Liver (tissue), 8 donors: ENCODE measurements at regions not wholly inside any gene's neighbourhood (a gene's known extent, or its start where the extent isn't known, plus 50 kb on each side); places are given as distances from the start of the nearest gene placed in this dataset.

Source experiments
- DNase-seq: peaks from one replicate; pipeline ENCODE4 v3.0.0-alpha.2; 2017; ENCODE audit warnings: low spot score
- H3K27ac ChIP-seq, 2 donors: one replicate each; pipeline ENCODE4 v1.7.0; 2013; ENCODE audit warnings: inconsistent platforms in 2 of 2, low read length in 2 of 2, control low read depth in 1 of 2, low read depth in 1 of 2, mild to moderate bottlenecking in 1 of 2
- H3K27me3 ChIP-seq, 4 donors: one replicate each; pipeline versions ENCODE4 v1.6.1 to v1.7.0; 2013; ENCODE audit warnings: low read length in 3 of 4, inconsistent platforms in 1 of 4, mild to moderate bottlenecking in 1 of 4, moderate library complexity in 1 of 4; ENCODE audit not compliant: control insufficient read depth in 4 of 4, insufficient read depth in 4 of 4
- H3K36me3 ChIP-seq, 4 donors: one replicate each; pipeline versions ENCODE4 v1.6.1 to v1.7.0; 2013; ENCODE audit warnings: low read length in 3 of 4, mild to moderate bottlenecking in 3 of 4, low read depth in 1 of 4, moderate library complexity in 1 of 4; ENCODE audit not compliant: control insufficient read depth in 4 of 4, insufficient read depth in 3 of 4
- H3K4me1 ChIP-seq, 4 donors: one replicate each; pipeline versions ENCODE4 v1.6.1 to v1.7.0; 2013; ENCODE audit warnings: low read length in 3 of 4, mild to moderate bottlenecking in 3 of 4, moderate library complexity in 1 of 4; ENCODE audit not compliant: control insufficient read depth in 4 of 4, insufficient read depth in 4 of 4
- H3K4me3 ChIP-seq, 3 donors: one replicate each; pipeline versions ENCODE4 v1.6.1 to v1.7.0; 2013; ENCODE audit warnings: low read length in 3 of 3, control low read depth in 1 of 3, low read depth in 1 of 3, mild to moderate bottlenecking in 1 of 3
- H3K9ac ChIP-seq, 2 donors: one replicate each; pipeline ENCODE4 v1.7.0; 2013; ENCODE audit warnings: low read length in 2 of 2, mild to moderate bottlenecking in 2 of 2, moderate library complexity in 2 of 2, control low read depth in 1 of 2, low read depth in 1 of 2
- H3K9me3 ChIP-seq, 4 donors: one replicate each; pipeline versions ENCODE4 v1.6.1 to v1.7.0; 2013; ENCODE audit warnings: low read length in 3 of 4; ENCODE audit not compliant: control insufficient read depth in 4 of 4
- ATF3 ChIP-seq: IDR thresholded peaks from 2 replicates; pipeline ENCODE4 v1.6.1; 2016; ENCODE audit warnings: antibody characterized with exemption
- EGR1 ChIP-seq, 2 donors: IDR thresholded peaks; 2 replicates each; pipeline ENCODE4 v1.6.1; 2016 to 2018; ENCODE audit warnings: antibody characterized with exemption in 2 of 2, low read depth in 2 of 2
- FOXA1 ChIP-seq: IDR thresholded peaks from 2 replicates; pipeline ENCODE4 v1.6.1; 2016; ENCODE audit warnings: antibody characterized with exemption
- FOXA2 ChIP-seq: IDR thresholded peaks from 2 replicates; pipeline ENCODE4 v1.6.1; 2016; ENCODE audit warnings: antibody characterized with exemption
- GABPA ChIP-seq, 2 donors: IDR thresholded peaks in 1 of 2; conservative IDR thresholded peaks in 1 of 2; 2 replicates each; pipeline ENCODE4 v1.6.1; 2016; ENCODE audit warnings: antibody characterized with exemption in 2 of 2, mild to moderate bottlenecking in 1 of 2, moderate library complexity in 1 of 2
- HNF4A ChIP-seq, 2 donors: conservative IDR thresholded peaks; 2 replicates each; pipeline ENCODE4 v1.6.1; 2016; ENCODE audit warnings: antibody characterized with exemption in 2 of 2, mild to moderate bottlenecking in 2 of 2
- HNF4G ChIP-seq: IDR thresholded peaks from 2 replicates; pipeline ENCODE4 v1.6.1; 2016; ENCODE audit warnings: antibody characterized with exemption
- JUND ChIP-seq, 2 donors: IDR thresholded peaks; 2 replicates each; pipeline ENCODE4 v1.6.1; 2016; ENCODE audit warnings: antibody characterized with exemption in 2 of 2
- NR2F2 ChIP-seq: IDR thresholded peaks from 2 replicates; pipeline ENCODE4 v1.6.1; 2016; ENCODE audit warnings: antibody characterized with exemption
- RAD21 ChIP-seq, 2 donors: IDR thresholded peaks; 2 replicates each; pipeline ENCODE4 v1.6.1; 2016; ENCODE audit warnings: antibody characterized with exemption in 2 of 2, mild to moderate bottlenecking in 2 of 2
- REST ChIP-seq: IDR thresholded peaks from 2 replicates; pipeline ENCODE4 v1.6.1; 2016; ENCODE audit warnings: antibody characterized with exemption, mild to moderate bottlenecking
- RXRA ChIP-seq, 2 donors: IDR thresholded peaks; 2 replicates each; pipeline ENCODE4 v1.6.1; 2017 to 2018; ENCODE audit warnings: antibody characterized with exemption in 2 of 2, mild to moderate bottlenecking in 1 of 2
- SP1 ChIP-seq: IDR thresholded peaks from 2 replicates; pipeline ENCODE4 v1.6.1; 2018; ENCODE audit warnings: antibody characterized with exemption, mild to moderate bottlenecking
- TAF1 ChIP-seq: conservative IDR thresholded peaks from 2 replicates; pipeline ENCODE4 v1.6.1; 2016; ENCODE audit warnings: antibody characterized with exemption, mild to moderate bottlenecking
- YY1 ChIP-seq: IDR thresholded peaks from 2 replicates; pipeline ENCODE4 v1.6.1; 2016; ENCODE audit warnings: antibody characterized with exemption, mild to moderate bottlenecking
- WGBS: extraction: QIAGEN DNeasy Blood & Tissue Kit; methylation state at CpG from one replicate; pipeline ENCODE4 v1.1.7; 2013; 5-methylcytosine and 5-hydroxymethylcytosine counted together
- TF ChIP-seq, protein P1 (sequence below): IDR thresholded peaks from 2 replicates; pipeline ENCODE4 v1.6.1; 2016; ENCODE audit warnings: antibody characterized with exemption
- TF ChIP-seq, protein P2 (sequence below): fragments of 150-350 bp; IDR thresholded peaks from 2 replicates; pipeline ENCODE4 v1.5.1; 2017; ENCODE audit warnings: improper control_type of control experiment, low read depth, low read length; ENCODE audit not compliant: missing input control
- TF ChIP-seq, protein P3 (sequence below): IDR thresholded peaks from 2 replicates; pipeline ENCODE4 v1.6.1; 2016; ENCODE audit warnings: antibody characterized with exemption
- donor health status: healthy.
- donor health status: healthy.
- donor health status: healthy.
- donor health status: healthy.
- donor health status: healthy.

DNA sequence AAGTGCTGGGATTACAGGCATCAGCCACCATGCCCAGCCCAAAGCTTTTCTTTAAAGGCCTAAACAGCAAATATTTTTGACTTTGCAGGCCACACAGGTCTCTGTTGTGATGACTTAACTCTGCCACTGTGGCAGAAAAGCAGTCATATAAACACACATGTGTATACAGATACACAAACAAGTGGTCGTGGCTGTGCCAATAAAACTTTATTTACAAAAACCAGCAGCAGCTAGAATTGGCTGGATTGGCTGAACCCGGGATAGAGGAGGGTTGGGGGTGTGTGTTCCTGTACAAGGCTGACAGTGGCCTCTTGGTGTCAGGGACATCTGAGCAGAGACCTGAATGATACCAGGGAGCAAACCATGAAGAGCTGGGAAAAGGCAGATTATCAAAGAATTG, 95.6 kb downstream of the NCOR2 start:
- TF ChIP-seq, protein P1, sequence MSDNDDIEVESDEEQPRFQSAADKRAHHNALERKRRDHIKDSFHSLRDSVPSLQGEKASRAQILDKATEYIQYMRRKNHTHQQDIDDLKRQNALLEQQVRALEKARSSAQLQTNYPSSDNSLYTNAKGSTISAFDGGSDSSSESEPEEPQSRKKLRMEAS, result no peak
- TF ChIP-seq NR2F2 (no peak), YY1 (no peak), REST (no peak), EGR1 (IDR thresholded peaks at IDR 0.05; ENCODE audit: low read depth in 2 of 2) (no peak), JUND (IDR thresholded peaks at IDR 0.05) (no peak), SP1 (no peak), RAD21 (IDR thresholded peaks at IDR 0.05) (no peak), ATF3 (no peak), TAF1 (no peak), FOXA2 (no peak), GABPA (IDR thresholded peaks at IDR 0.05 in 1 of 2, conservative IDR thresholded peaks at IDR 0.05 in 1 of 2) (no peak), RXRA (IDR thresholded peaks at IDR 0.05) (no peak), HNF4G (no peak), HNF4A (conservative IDR thresholded peaks at IDR 0.05) (no peak)
- TF ChIP-seq, protein P2, sequence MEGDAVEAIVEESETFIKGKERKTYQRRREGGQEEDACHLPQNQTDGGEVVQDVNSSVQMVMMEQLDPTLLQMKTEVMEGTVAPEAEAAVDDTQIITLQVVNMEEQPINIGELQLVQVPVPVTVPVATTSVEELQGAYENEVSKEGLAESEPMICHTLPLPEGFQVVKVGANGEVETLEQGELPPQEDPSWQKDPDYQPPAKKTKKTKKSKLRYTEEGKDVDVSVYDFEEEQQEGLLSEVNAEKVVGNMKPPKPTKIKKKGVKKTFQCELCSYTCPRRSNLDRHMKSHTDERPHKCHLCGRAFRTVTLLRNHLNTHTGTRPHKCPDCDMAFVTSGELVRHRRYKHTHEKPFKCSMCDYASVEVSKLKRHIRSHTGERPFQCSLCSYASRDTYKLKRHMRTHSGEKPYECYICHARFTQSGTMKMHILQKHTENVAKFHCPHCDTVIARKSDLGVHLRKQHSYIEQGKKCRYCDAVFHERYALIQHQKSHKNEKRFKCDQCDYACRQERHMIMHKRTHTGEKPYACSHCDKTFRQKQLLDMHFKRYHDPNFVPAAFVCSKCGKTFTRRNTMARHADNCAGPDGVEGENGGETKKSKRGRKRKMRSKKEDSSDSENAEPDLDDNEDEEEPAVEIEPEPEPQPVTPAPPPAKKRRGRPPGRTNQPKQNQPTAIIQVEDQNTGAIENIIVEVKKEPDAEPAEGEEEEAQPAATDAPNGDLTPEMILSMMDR, result no peak
- TF ChIP-seq, protein P3, sequence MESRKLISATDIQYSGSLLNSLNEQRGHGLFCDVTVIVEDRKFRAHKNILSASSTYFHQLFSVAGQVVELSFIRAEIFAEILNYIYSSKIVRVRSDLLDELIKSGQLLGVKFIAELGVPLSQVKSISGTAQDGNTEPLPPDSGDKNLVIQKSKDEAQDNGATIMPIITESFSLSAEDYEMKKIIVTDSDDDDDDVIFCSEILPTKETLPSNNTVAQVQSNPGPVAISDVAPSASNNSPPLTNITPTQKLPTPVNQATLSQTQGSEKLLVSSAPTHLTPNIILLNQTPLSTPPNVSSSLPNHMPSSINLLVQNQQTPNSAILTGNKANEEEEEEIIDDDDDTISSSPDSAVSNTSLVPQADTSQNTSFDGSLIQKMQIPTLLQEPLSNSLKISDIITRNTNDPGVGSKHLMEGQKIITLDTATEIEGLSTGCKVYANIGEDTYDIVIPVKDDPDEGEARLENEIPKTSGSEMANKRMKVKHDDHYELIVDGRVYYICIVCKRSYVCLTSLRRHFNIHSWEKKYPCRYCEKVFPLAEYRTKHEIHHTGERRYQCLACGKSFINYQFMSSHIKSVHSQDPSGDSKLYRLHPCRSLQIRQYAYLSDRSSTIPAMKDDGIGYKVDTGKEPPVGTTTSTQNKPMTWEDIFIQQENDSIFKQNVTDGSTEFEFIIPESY, result no peak
- no peak for DNase-seq
- Histone ChIP-seq H3K9me3 (peaks cover 0 to 2% (median 1%) of the 10 kb centered on the region in 4 donors), H3K27ac (no peak overlapping the region), H3K27me3 (no peaks in the 10 kb centered on the region), H3K9ac (no peak overlapping the region), H3K4me3 (no peak overlapping the region), H3K4me1 (no peaks in the 10 kb centered on the region), H3K36me3 (peaks cover 0 to 45% (median 23%) of the 10 kb centered on the region in 4 donors)
- 84% methylated on average over 2 of the region's 2 CpGs for WGBS

DNA sequence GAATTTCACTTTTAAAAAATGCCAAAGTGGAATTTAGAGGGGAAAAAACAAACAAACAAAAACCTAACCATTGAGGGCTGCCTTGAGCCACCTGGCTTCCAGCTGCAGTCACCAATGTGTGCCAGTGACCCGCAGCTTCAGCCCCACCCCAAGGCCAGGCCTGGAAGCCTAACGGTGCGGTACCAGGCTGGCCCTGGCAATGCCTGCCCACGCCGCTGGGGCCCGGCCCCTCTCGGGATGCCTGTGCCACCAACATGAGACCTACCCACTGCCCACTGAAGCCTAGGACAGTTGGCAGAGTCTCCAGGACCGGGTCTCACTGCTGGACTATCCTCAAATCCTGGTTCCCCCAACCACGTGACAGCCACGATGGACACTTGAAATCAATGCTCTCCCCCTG, 96.6 kb downstream of the NCOR2 start:
- Histone ChIP-seq H3K4me1 (peaks cover 0 to 4% (median 0%) of the 10 kb centered on the region in 4 donors), H3K9me3 (peaks cover 0 to 2% (median 1%) of the 10 kb centered on the region in 4 donors), H3K4me3 (no peak overlapping the region), H3K27me3 (no peaks in the 10 kb centered on the region), H3K9ac (no peak overlapping the region), H3K36me3 (peaks cover 0 to 46% (median 23%) of the 10 kb centered on the region in 4 donors), H3K27ac (no peak overlapping the region)
- WGBS, result 98% methylated on average over 10 of the region's 10 CpGs
- no peak for DNase-seq
- TF ChIP-seq, protein P1, result no peak
- no peak for TF ChIP-seq REST
- TF ChIP-seq SP1, result no peak
- TF ChIP-seq FOXA2, result no peak
- TF ChIP-seq YY1, result no peak
- TF ChIP-seq HNF4G, result no peak
- TF ChIP-seq RXRA (IDR thresholded peaks at IDR 0.05), result no peak
- no peak for TF ChIP-seq EGR1 (IDR thresholded peaks at IDR 0.05; ENCODE audit: low read depth in 2 of 2)
- TF ChIP-seq HNF4A (conservative IDR thresholded peaks at IDR 0.05), result no peak
- no peak for TF ChIP-seq FOXA1
- no peak for TF ChIP-seq RAD21 (IDR thresholded peaks at IDR 0.05)
- TF ChIP-seq, protein P2, result no peak
